ENCODE measurements at regions not wholly inside any gene's neighbourhood (a gene's known extent, or its start where the extent isn't known, plus 50 kb on each side); places are given as distances from the start of the nearest gene placed in this dataset.
A peak's percentile ranks its signal among the peaks of the same experiment; 100 is the strongest.

DNA sequence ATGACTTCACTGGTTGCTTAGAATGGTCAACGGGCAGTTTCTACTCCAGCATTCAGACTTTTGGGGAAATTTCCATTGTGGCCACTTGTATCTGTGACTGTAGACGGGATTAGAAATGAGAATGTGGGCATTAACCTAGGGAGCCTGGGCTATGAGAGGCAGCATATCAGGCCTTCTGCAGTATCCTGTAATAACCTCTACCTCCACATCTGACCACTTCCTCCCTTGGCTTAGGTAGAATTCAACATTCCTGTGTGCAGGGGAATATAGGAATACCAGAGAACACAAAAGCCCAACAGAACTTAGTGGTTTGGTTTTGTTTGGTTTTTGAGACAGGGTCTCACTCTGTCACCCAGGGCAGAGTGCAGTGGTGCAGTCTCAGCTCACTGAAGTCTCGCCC, 76.4 kb upstream of the HOXC13 start:
- no peak for DNase-seq (ENCODE audit: low read depth)
- POLR2A ChIA-PET: no interaction called here
- TF ChIP-seq, protein P1, sequence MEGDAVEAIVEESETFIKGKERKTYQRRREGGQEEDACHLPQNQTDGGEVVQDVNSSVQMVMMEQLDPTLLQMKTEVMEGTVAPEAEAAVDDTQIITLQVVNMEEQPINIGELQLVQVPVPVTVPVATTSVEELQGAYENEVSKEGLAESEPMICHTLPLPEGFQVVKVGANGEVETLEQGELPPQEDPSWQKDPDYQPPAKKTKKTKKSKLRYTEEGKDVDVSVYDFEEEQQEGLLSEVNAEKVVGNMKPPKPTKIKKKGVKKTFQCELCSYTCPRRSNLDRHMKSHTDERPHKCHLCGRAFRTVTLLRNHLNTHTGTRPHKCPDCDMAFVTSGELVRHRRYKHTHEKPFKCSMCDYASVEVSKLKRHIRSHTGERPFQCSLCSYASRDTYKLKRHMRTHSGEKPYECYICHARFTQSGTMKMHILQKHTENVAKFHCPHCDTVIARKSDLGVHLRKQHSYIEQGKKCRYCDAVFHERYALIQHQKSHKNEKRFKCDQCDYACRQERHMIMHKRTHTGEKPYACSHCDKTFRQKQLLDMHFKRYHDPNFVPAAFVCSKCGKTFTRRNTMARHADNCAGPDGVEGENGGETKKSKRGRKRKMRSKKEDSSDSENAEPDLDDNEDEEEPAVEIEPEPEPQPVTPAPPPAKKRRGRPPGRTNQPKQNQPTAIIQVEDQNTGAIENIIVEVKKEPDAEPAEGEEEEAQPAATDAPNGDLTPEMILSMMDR (IDR thresholded peaks at IDR 0.05; ENCODE audit: insufficient read depth, low read depth, low read length): no peak
- no peaks in the 10 kb centered on the region for H3K36me3 ChIP-seq (ENCODE audit: control insufficient read depth, insufficient read depth, low read length)
- H3K27me3 ChIP-seq (ENCODE audit: control insufficient read depth, insufficient read depth, low read length): no peaks in the 10 kb centered on the region
- H3K4me3 ChIP-seq (ENCODE audit: low read depth, low read length): no peak overlapping the region
- CTCF ChIA-PET: no interaction called here

DNA sequence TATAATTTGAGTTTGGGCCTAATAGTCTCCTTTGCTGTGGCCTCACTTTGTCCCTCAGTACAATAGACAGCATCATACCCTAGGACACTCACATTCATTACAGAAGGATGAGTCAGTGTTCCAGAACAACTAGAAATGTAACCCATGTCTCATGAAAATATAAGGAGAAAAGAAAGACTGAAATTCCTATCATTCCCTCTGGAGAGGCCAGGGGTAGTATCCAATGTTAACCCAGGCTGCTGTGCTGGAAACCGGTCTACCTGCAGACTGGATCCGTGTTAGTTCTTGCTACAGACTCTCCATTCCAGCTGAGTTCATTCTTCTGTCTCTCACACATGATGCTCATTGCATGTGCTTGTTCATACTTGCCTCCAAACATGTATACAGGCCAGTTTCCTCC, 75.8 kb upstream of the HOXC13 start:
- peak; percentile 15 for DNase-seq (ENCODE audit: low read depth)
- ChIA-PET CTCF (no interaction called here), POLR2A (no interaction called here)
- Histone ChIP-seq H3K27me3 (ENCODE audit: control insufficient read depth, insufficient read depth, low read length) (no peaks in the 10 kb centered on the region), H3K4me3 (ENCODE audit: low read depth, low read length) (no peak overlapping the region), H3K36me3 (ENCODE audit: control insufficient read depth, insufficient read depth, low read length) (no peaks in the 10 kb centered on the region)
- TF ChIP-seq, protein P1 (IDR thresholded peaks at IDR 0.05; ENCODE audit: insufficient read depth, low read depth, low read length): no peak

DNA sequence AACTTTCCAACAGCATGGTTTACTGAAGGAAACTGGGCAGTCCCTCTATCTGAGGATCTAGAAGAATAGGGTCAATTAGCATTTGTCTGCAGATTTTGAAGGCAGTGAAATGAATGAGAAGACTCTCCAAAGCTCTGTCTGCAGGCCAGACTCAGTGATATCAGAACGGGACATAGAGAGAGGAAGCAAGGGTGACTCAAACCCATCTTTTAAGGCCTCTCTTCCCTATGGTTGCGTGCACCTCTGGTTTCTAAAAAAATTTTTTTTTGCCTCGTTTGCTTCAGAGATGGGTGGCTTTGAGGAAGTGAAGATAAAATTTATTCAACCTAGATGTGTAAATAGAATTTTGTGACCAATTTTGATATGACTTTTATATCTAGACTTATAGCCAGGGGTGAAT, 71.9 kb upstream of the HOXC13 start:
- Histone ChIP-seq H3K27me3 (ENCODE audit: control insufficient read depth, insufficient read depth, low read length) (no peaks in the 10 kb centered on the region; the same call in 1 of the 2 replicates), H3K4me3 (ENCODE audit: low read depth, low read length) (no peak overlapping the region), H3K36me3 (ENCODE audit: control insufficient read depth, insufficient read depth, low read length) (no peaks in the 10 kb centered on the region)
- CTCF ChIA-PET: no interaction called here
- TF ChIP-seq, protein P1 (IDR thresholded peaks at IDR 0.05; ENCODE audit: insufficient read depth, low read depth, low read length): no peak
- no peak for DNase-seq (ENCODE audit: low read depth)
- POLR2A ChIA-PET: no interaction called here

DNA sequence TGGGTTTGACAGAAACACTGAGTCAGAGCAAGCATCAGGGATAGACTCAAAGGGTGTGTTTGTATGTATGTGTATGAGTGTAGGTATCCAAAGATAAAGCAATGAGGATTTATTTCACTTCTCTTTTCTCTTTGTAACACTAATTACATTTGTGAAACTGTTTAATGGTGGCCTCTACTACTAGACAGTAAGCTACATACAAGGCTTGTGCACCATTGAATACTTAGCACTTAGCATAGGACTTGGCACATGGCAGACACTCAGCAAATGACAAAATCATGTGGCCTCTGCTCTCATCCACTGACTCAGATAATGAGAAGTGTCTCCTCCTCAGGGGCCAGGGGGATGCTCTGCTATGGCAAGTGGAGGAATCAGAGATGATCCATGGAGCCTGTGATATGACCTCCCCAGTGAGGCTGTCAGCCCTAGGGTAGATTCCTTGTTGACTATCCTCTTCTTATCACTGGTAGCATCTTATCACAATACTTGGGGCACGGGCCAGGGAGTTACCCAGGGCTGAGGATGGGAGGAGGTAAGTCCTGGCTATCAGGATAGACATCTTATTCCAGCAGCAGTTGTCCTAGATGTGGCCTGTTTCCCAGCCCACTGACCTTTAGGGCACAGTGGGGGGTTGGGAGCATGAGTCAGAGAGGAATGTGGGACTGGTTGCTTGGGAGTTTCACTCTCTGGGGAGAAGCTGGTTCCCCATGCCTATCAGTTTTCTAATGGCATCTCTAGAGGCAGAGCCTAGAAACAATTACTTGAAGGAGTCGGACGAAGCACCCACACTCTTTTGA, 71.2 kb upstream of the HOXC13 start:
- TF ChIP-seq, protein P1 (IDR thresholded peaks at IDR 0.05; ENCODE audit: insufficient read depth, low read depth, low read length): no peak
- Histone ChIP-seq H3K27me3 (ENCODE audit: control insufficient read depth, insufficient read depth, low read length) (no peaks in the 10 kb centered on the region; the same call in 1 of the 2 replicates), H3K36me3 (ENCODE audit: control insufficient read depth, insufficient read depth, low read length) (no peaks in the 10 kb centered on the region), H3K4me3 (ENCODE audit: low read depth, low read length) (no peak overlapping the region)
- ChIA-PET CTCF (no interaction called here), POLR2A (no interaction called here)
- no peak for DNase-seq (ENCODE audit: low read depth)

GRCh38 chr12:53868511-53868986, 70.1 kb upstream of the HOXC13 start:
- TF ChIP-seq, protein P1 (IDR thresholded peaks at IDR 0.05; ENCODE audit: insufficient read depth, low read depth, low read length): no peak
- CTCF ChIA-PET: interaction anchor here (1.0 kb wide), 1 partner anchor 14 kb away, joined by 3 read pairs; no protein-coding TSS in a partner anchor
- POLR2A ChIA-PET: no interaction called here
- H3K4me3 ChIP-seq (ENCODE audit: low read depth, low read length): no peak overlapping the region
- no peaks in the 10 kb centered on the region for H3K36me3 ChIP-seq (ENCODE audit: control insufficient read depth, insufficient read depth, low read length)
- H3K27me3 ChIP-seq (ENCODE audit: control insufficient read depth, insufficient read depth, low read length): peaks cover 3% of the 10 kb centered on the region
- no peak for DNase-seq (ENCODE audit: low read depth)
